ENCODE measurements at regions not wholly inside any gene's neighbourhood (a gene's known extent, or its start where the extent isn't known, plus 50 kb on each side); places are given as distances from the start of the nearest gene placed in this dataset.

- no peak overlapping the region for H3K27ac ChIP-seq
- no peaks in the 10 kb centered on the region for H3K9me3 ChIP-seq
- no peaks in the 10 kb centered on the region for H3K27me3 ChIP-seq (replicated peaks; ENCODE audit: insufficient read depth)
- H3K4me3 ChIP-seq = no peak overlapping the region
- TF ChIP-seq CTCF (IDR thresholded peaks at IDR 0.05) (no peak), POLR2AphosphoS5 (IDR thresholded peaks at IDR 0.05) (no peak), POLR2A (IDR thresholded peaks at IDR 0.05) (no peak)
- 71% methylated on average over 1 of the region's 1 CpG for WGBS
- H3K36me3 ChIP-seq = no peaks in the 10 kb centered on the region
- no peak for DNase-seq (ENCODE audit: low spot score)
- intact Hi-C loops (cut with DNase I) = no loop called here
- no peaks in the 10 kb centered on the region for H3K4me1 ChIP-seq (replicated peaks)
These were observed 275.3 kb downstream of the KCNS3 start for GRCh38 chr2:18153741-18154140.

GRCh38 chr2:18151237-18151636 is 272.8 kb downstream of the KCNS3 start:
- Histone ChIP-seq H3K4me3 (no peak overlapping the region), H3K9me3 (no peaks in the 10 kb centered on the region), H3K27ac (no peak overlapping the region), H3K36me3 (no peaks in the 10 kb centered on the region), H3K4me1 (replicated peaks) (no peaks in the 10 kb centered on the region), H3K27me3 (replicated peaks; ENCODE audit: insufficient read depth) (no peaks in the 10 kb centered on the region)
- no peak for DNase-seq (ENCODE audit: low spot score)
- 95% methylated on average over 4 of the region's 4 CpGs for WGBS
- TF ChIP-seq POLR2AphosphoS5 (IDR thresholded peaks at IDR 0.05) (no peak), POLR2A (IDR thresholded peaks at IDR 0.05) (no peak), CTCF (IDR thresholded peaks at IDR 0.05) (no peak)
- intact Hi-C loops (cut with DNase I) = no loop called here

DNA sequence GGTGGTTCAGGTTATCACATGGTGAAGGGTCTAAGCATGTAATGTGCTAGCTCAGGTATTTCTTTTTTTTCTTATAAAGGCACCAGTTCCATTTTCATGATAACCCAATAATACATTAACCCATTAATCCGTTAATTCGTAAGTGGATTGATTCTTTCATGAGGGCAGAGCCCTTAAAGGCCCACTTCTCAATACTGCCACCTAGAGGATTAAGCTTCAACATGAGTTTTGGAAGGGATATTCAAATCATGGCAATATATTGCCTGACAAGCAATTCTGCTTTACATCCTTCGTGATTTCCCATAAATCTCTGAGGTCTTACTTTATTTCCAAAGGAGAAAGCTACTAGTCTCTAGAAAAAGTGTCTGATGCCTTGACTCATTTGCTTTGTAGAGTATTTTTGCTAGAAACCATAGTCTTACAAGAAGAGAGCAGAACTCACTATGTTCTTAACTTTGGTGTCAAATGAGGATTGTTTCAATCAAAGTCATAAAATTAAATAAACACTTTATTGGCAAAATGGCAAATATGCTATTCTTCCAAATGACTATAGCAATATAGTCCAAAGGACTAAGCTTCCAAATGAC is 271.3 kb downstream of the KCNS3 start:
- TF ChIP-seq CTCF (IDR thresholded peaks at IDR 0.05) (peak in 3 of 4 experiments; percentile 64 to 66 (median 64)), POLR2A (IDR thresholded peaks at IDR 0.05) (no peak), POLR2AphosphoS5 (IDR thresholded peaks at IDR 0.05) (no peak)
- no peak overlapping the region for H3K4me3 ChIP-seq
- no peaks in the 10 kb centered on the region for H3K27me3 ChIP-seq (replicated peaks; ENCODE audit: insufficient read depth)
- no peaks in the 10 kb centered on the region for H3K9me3 ChIP-seq
- H3K36me3 ChIP-seq = no peaks in the 10 kb centered on the region
- WGBS = 10% methylated on average over 3 of the region's 3 CpGs
- intact Hi-C loops (cut with DNase I) = loop anchor here (5.0 kb wide), 1 partner anchor 297 kb away; no protein-coding TSS in a partner anchor
- H3K27ac ChIP-seq = no peak overlapping the region
- no peak for DNase-seq (ENCODE audit: low spot score)
- no peaks in the 10 kb centered on the region for H3K4me1 ChIP-seq (replicated peaks)

GRCh38 chr2:18136881-18137475 is 258.5 kb downstream of the KCNS3 start:
- Histone ChIP-seq H3K27ac (no peak overlapping the region), H3K36me3 (no peaks in the 10 kb centered on the region), H3K9me3 (no peaks in the 10 kb centered on the region), H3K4me3 (no peak overlapping the region), H3K4me1 (replicated peaks) (no peaks in the 10 kb centered on the region), H3K27me3 (replicated peaks; ENCODE audit: insufficient read depth) (no peaks in the 10 kb centered on the region)
- 49% methylated on average over 6 of the region's 6 CpGs for WGBS
- intact Hi-C loops (cut with DNase I) = no loop called here
- no peak for TF ChIP-seq CTCF (IDR thresholded peaks at IDR 0.05)
- no peak for TF ChIP-seq POLR2A (IDR thresholded peaks at IDR 0.05)
- no peak for TF ChIP-seq POLR2AphosphoS5 (IDR thresholded peaks at IDR 0.05)
- no peak for DNase-seq (ENCODE audit: low spot score)

GRCh38 chr2:18133310-18133709 is 254.8 kb downstream of the KCNS3 start:
- intact Hi-C loops (cut with DNase I) = no loop called here
- Histone ChIP-seq H3K9me3 (no peaks in the 10 kb centered on the region), H3K27me3 (replicated peaks; ENCODE audit: insufficient read depth) (no peaks in the 10 kb centered on the region), H3K27ac (no peak overlapping the region), H3K36me3 (no peaks in the 10 kb centered on the region), H3K4me1 (replicated peaks) (no peaks in the 10 kb centered on the region), H3K4me3 (no peak overlapping the region)
- TF ChIP-seq POLR2A (IDR thresholded peaks at IDR 0.05) = no peak
- TF ChIP-seq CTCF (IDR thresholded peaks at IDR 0.05) = no peak
- no peak for TF ChIP-seq POLR2AphosphoS5 (IDR thresholded peaks at IDR 0.05)
- DNase-seq (ENCODE audit: low spot score) = no peak
